NCI-H187 (cell line): ENCODE measurements at regions not wholly inside any gene's neighbourhood (a gene's known extent, or its start where the extent isn't known, plus 50 kb on each side); places are given as distances from the start of the nearest gene placed in this dataset.
"Not testable (repeated sequence)": the region's sequence is repeated elsewhere in the genome, so short reads cannot be mapped to it uniquely, and the experiment has no call there.

Experiments used
- DNase-seq, 2 experiments: peaks; one replicate each; lab custom pipeline; 2025; lab: John Stamatoyannopoulos, UW

- not testable (repeated sequence) for DNase-seq
Measured at GRCh38 chr2:51894584-51894983, 862.7 kb upstream of the NRXN1 start.

DNA sequence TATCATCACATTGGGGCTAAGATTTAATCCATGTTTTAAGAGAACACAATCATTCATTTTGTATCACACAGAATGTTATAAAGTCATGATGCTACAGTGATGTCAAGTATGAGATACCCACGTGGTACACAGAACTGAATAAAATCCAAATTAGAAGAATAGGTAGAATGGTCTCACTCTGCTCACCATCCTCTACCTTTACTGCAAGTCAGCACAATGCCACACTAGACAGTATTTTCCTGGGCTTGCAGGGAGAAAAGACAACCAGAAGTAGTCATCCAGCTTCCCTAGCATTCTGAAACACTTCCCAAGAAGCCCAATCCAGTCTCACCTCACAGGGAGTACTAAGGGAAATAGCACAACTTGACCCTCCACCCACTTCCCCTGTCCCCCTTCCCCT, 856.2 kb upstream of the NRXN1 start:
- DNase-seq = no peak

DNA sequence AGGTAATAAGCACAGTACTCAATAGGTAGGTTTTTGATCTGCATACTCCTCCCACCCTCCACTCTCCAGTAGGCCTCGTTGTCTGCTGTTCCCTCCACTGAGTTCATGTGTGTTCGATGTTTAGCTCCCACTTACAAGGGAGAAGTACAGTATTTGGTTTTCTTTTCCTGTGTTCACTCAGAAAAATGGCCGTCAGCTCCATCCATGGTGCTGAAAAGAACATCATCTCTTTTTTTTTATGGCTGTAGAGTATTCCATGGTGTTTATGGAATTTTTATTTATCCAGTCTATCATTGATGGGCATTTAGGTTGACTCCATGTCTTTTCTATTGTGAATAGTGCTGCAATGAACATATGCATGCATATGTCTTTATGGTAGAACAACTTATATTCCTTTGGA, 849.7 kb upstream of the NRXN1 start:
- DNase-seq = no peak

GRCh38 chr2:51880153-51880552, 848.2 kb upstream of the NRXN1 start:
- DNase-seq = no peak

- DNase-seq = no peak
Measured at GRCh38 chr2:51866361-51866760, 834.4 kb upstream of the NRXN1 start.

GRCh38 chr2:51859260-51859659, 827.3 kb upstream of the NRXN1 start:
- DNase-seq = no peak

DNA sequence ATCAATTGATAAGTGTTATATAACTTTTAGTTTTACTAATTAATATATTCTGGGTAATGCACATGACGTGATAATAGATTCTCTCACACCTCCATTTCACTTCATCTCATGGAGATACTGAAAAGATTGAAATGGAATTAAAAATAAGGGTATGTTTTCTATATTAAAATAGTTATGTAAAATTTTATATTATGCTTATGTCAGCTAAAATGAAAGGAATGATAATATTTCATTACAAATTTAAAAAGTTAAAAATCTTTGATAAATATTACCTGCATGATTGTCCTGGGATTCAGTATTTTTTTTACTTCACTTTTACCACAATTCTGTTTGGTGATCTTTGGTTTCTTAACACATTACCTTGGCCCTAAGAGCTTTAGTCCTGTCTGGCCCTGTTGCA, 823.8 kb upstream of the NRXN1 start:
- no peak for DNase-seq

- no peak for DNase-seq
Measured at GRCh38 chr2:51846796-51847195, 814.9 kb upstream of the NRXN1 start.

- DNase-seq = no peak
Measured at GRCh38 chr2:51846018-51846417, 814.1 kb upstream of the NRXN1 start.

GRCh38 chr2:51844596-51844995, 812.7 kb upstream of the NRXN1 start:
- DNase-seq = no peak

- DNase-seq = no peak
Measured at GRCh38 chr2:51829477-51829876, 797.5 kb upstream of the NRXN1 start.

DNA sequence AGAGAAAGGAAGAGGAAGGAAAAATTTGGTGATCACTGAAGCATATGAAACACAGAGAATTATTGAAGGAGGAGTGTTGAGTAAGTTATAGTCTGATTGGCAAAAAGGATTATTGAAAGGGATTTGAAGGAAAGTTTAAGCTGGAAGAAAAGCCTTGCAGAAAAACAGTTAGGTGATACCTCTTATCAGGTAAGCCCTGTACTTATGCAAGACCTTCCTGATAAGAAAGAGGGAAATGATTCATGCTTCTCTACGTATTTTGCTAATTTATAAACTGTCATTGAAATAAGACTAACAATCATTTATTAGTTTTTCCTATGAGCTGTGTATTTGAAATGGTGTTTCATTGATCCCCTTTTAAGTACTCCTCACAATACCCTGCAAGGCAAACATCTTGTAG, 793.9 kb upstream of the NRXN1 start:
- no peak for DNase-seq

- no peak for DNase-seq
Measured at GRCh38 chr2:51813247-51813646, 781.3 kb upstream of the NRXN1 start.

- no peak for DNase-seq
Measured at GRCh38 chr2:51812138-51812866, 780.4 kb upstream of the NRXN1 start.

DNA sequence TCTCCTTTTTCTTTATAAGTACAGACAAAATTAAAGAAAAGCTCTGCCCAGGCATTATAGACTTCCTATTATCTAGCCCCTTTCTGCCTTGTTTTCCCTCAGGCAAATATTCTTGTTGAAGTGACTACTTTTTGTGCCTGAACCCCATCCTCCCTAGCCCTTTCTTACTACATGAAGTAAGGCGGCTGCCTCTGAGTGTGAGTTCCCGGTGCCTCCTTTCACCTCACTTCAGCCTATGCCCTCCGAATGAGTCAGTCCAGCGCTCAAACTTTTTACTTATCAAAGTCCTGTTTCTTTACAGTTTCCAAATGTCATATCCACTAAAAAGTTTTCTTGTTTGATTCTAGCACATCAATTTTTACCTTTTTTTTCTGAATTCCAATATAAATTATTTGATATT, 778.3 kb upstream of the NRXN1 start:
- no peak for DNase-seq

DNA sequence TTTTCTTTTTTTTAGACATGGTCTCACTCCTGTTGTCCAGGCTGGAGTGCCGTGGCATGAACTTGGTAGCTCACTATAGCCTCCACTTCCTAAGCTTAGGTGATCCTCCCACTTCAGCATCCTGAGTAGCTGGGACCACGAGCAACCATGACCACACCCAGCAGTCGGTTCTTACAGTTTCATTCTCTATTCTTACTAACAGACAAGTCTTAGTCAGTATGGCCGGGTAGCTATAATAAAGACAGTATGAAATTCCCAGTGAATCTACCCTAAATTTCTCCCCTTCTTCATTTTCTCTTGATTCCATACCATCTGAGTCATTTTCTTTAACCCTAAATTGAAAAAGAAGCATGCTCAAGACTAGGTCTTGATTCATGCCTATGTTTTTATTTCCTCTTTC, 775.3 kb upstream of the NRXN1 start:
- DNase-seq = no peak

DNA sequence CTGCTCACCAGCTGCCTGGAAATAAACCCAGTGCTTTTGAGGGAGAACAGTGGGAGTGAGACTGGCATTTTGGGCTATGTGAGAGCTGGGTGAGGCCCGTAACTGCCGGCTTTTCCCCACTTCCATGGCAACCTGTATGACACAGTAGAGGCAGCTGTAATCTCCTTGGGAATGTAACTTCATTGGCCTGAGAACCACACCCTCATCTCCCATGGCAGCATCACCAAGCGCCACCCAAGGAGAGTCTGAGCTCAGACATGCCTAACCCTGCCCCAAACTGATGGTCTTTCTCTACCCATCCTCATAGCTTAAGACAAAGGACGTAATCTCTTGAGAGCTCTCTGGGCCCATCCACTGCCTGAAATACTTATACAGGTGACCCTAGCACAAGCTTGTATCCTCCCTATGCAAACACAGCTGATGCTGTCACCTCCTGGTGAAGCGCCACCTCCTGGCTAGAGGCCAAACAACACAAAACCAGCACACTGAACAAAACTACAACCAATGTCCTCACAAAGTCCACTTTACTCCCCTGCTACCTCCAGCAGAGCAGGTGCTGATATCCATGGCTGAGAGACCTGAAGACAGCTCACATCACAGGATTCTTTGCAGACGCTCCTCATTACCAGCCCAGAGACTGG, 763.4 kb upstream of the NRXN1 start:
- no peak for DNase-seq

DNA sequence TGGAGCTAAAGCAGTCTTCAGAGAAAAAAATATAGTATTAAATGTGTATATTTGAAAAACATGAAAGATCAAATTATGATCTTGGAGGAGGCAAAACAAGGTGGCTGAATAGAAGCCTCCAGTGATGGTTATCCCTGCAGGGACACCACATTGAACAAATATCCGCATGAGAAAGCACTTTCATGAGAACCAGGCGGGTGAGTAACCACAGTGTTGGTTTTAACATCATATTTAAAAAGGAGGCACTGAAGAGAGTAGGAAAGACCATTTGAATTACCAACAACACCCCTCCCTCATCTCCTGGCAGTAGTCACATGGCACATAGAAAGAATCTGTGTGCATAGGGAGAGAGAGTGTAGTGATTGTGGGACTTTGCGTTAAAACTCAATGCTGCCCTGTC, 759.6 kb upstream of the NRXN1 start:
- no peak for DNase-seq

DNA sequence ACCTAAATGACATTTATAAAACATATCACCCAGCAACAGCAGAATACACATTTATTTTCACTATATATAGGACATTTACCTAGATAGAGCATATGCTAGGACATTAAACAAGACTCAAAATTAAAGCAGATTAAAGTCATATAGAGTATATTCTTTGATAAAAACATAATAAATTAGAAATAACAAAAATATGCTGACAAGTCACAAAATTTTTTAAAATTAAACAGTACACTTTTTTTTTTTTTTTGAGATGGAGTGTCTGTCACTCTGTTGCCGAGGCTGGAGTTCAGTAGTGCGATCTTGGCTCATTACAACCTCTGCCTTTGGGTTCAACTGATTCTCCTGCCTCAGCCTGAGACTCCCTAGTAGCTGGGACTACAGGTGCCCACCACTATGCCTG, 758.9 kb upstream of the NRXN1 start:
- DNase-seq = no peak

- DNase-seq = no peak
Measured at GRCh38 chr2:51789918-51790317, 758.0 kb upstream of the NRXN1 start.

DNA sequence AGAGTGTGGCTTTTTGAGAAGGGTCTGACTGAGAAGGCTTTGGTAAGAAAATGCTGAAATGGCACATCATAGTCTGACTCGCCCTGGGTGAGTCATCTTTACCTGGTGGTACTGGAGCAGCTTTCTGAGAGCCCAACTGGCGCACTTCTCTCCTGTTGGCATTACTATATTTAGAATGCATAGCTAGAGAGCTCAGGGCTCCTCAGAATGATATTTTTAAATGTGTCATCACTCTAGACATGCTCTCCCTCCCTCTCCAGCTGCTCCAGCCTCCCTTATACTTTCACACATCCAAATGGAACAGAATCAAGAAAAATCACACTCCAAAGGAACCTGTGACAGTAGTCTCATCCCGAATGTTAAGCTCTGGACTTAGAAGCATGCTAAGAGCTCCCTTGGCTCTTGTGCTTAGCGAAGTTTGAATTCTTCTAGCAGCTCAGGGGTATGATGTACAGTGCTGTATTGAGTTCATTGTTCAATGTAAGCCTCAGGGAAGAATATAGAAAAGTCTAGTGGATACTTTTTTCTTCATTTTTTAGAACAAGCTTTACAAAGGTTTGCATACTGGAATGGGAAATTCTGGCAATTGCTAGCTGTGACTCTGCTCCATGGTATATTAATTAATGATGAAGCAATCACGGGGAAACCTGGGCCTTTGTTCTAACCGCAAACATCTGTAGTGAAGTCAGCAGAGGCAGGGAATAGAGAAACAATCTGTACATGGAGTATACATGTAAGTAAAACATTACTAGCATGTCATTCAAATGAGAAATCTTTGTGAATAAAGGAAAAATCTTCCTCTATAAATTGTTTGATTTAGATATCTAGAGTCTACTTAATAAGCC, 751.2 kb upstream of the NRXN1 start:
- DNase-seq = no peak

- no peak for DNase-seq
Measured at GRCh38 chr2:51781691-51782090, 749.8 kb upstream of the NRXN1 start.

GRCh38 chr2:51780353-51780752, 748.4 kb upstream of the NRXN1 start:
- DNase-seq = no peak
